ENCODE measurements at regions not wholly inside any gene's neighbourhood (a gene's known extent, or its start where the extent isn't known, plus 50 kb on each side); places are given as distances from the start of the nearest gene placed in this dataset.
"Not testable (repeated sequence)": the region's sequence is repeated elsewhere in the genome, so short reads cannot be mapped to it uniquely, and the experiment has no call there.

DNA sequence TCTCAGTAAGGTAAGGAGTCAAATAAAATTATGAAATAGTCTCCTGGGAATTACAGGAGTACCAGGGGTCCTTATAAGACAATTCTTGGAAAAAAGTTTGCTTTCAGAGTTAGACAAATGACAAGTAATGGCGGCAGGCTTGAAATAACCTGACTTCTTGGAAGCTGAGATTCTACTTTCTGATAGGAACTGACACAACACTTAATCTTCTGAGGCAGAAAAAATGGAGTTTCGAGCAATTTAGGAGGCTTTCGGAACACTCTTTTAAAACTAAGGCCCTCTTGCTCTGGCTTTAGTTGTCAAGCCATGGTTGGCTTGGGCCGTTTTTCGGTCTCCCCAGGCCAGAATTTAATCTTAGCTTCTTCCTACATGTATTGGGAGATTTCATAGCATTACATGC, 260.0 kb downstream of the GATA3 start:
- Histone ChIP-seq H4K20me1 (ENCODE audit: insufficient read depth) (no peaks in the 10 kb centered on the region), H3K4me1 (replicated peaks; ENCODE audit: insufficient read depth) (no peaks in the 10 kb centered on the region), H3K9me3 (ENCODE audit: insufficient read depth, low read depth) (no peaks in the 10 kb centered on the region), H3K27ac (no peak overlapping the region), H3K4me2 (no peak overlapping the region), H3K27me3 (ENCODE audit: insufficient read depth, low read depth) (no peaks in the 10 kb centered on the region), H3K36me3 (ENCODE audit: low read depth) (no peaks in the 10 kb centered on the region), H3F3A (ENCODE audit: insufficient read depth, low read depth) (no peaks in the 10 kb centered on the region), H3K79me2 (ENCODE audit: low read depth) (no peaks in the 10 kb centered on the region), H3K4me3 (no peak overlapping the region), H2AFZ (no peak overlapping the region), H3K9me2 (ENCODE audit: insufficient read depth) (no peaks in the 10 kb centered on the region)
- ChIA-PET CTCF (interaction anchor here (0.6 kb wide), 1 partner anchor 147 kb away, joined by 3 read pairs; no protein-coding TSS in a partner anchor), POLR2A (ENCODE audit: unreplicated experiment) (no interaction called here)
- intact Hi-C loops (cut with micrococcal nuclease; ENCODE audit: unreplicated experiment): no loop called here
- DNase-seq: no peak
- BruUV-seq (replicated peaks): no TSS peak
- TF ChIP-seq EZH2 (IDR thresholded peaks at IDR 0.05; ENCODE audit: low read depth): no peak
- TF ChIP-seq, protein P1, sequence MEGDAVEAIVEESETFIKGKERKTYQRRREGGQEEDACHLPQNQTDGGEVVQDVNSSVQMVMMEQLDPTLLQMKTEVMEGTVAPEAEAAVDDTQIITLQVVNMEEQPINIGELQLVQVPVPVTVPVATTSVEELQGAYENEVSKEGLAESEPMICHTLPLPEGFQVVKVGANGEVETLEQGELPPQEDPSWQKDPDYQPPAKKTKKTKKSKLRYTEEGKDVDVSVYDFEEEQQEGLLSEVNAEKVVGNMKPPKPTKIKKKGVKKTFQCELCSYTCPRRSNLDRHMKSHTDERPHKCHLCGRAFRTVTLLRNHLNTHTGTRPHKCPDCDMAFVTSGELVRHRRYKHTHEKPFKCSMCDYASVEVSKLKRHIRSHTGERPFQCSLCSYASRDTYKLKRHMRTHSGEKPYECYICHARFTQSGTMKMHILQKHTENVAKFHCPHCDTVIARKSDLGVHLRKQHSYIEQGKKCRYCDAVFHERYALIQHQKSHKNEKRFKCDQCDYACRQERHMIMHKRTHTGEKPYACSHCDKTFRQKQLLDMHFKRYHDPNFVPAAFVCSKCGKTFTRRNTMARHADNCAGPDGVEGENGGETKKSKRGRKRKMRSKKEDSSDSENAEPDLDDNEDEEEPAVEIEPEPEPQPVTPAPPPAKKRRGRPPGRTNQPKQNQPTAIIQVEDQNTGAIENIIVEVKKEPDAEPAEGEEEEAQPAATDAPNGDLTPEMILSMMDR (conservative IDR thresholded peaks at IDR 0.05): no peak

DNA sequence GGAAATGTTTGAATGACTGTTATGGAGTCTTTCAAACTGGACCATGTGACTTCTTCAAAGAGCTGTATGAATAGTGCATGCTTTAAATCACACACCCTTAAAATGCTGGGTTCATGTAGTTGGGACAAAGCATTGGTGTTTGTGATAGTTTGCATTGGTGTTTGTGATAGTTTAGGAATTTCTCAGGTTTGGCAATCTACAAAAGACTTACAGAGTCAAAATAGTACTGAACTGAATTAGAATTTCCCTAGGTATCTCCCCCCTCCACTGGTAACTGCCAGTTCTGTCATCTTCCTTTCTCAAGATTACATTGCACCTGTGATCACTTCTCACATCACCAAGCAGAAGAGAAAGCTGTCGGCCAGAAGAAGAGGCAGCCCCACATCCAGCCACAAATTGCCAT, 261.1 kb downstream of the GATA3 start:
- Histone ChIP-seq H3K4me1 (replicated peaks; ENCODE audit: insufficient read depth) (no peaks in the 10 kb centered on the region), H3K4me2 (no peak overlapping the region), H3K27me3 (ENCODE audit: insufficient read depth, low read depth) (no peaks in the 10 kb centered on the region), H2AFZ (no peak overlapping the region), H3K36me3 (ENCODE audit: low read depth) (no peaks in the 10 kb centered on the region), H3F3A (ENCODE audit: insufficient read depth, low read depth) (no peaks in the 10 kb centered on the region), H4K20me1 (ENCODE audit: insufficient read depth) (no peaks in the 10 kb centered on the region), H3K4me3 (no peak overlapping the region), H3K9me3 (ENCODE audit: insufficient read depth, low read depth) (no peaks in the 10 kb centered on the region), H3K79me2 (ENCODE audit: low read depth) (no peaks in the 10 kb centered on the region), H3K9me2 (ENCODE audit: insufficient read depth) (no peaks in the 10 kb centered on the region), H3K27ac (no peak overlapping the region)
- ChIA-PET CTCF (no interaction called here), POLR2A (ENCODE audit: unreplicated experiment) (no interaction called here)
- no TSS peak for BruUV-seq (replicated peaks)
- TF ChIP-seq, protein P1 (conservative IDR thresholded peaks at IDR 0.05): no peak
- no peak for TF ChIP-seq EZH2 (IDR thresholded peaks at IDR 0.05; ENCODE audit: low read depth)
- DNase-seq: no peak
- intact Hi-C loops (cut with micrococcal nuclease; ENCODE audit: unreplicated experiment): no loop called here

DNA sequence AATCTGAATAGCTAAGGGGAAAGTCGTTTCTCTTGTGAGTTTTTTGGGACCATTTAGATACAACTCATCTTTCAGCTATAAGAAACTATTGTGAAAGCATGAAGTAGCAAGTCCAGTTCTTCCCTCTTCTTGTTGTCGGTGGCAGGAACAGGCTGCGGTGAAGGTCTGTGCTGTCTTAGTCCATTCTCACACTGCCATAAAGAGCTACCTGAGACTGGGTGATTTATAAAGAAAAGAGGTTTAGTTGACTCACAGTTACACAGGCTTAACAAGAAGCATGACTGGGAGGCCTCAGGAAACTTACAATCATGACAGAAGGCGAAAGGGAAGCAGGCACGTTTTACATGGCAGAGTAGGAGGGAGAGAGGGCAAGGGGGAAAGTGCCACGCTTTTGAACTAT, 261.8 kb downstream of the GATA3 start:
- no TSS peak for BruUV-seq (replicated peaks)
- Histone ChIP-seq H3K4me1 (replicated peaks; ENCODE audit: insufficient read depth) (no peaks in the 10 kb centered on the region), H2AFZ (no peak overlapping the region), H3K9me3 (ENCODE audit: insufficient read depth, low read depth) (no peaks in the 10 kb centered on the region), H3K4me2 (no peak overlapping the region), H3K4me3 (no peak overlapping the region), H3K27me3 (ENCODE audit: insufficient read depth, low read depth) (no peaks in the 10 kb centered on the region), H3K79me2 (ENCODE audit: low read depth) (no peaks in the 10 kb centered on the region), H3F3A (ENCODE audit: insufficient read depth, low read depth) (no peaks in the 10 kb centered on the region), H3K27ac (no peak overlapping the region), H3K36me3 (ENCODE audit: low read depth) (no peaks in the 10 kb centered on the region), H3K9me2 (ENCODE audit: insufficient read depth) (no peaks in the 10 kb centered on the region), H4K20me1 (ENCODE audit: insufficient read depth) (no peaks in the 10 kb centered on the region)
- CTCF ChIA-PET: no interaction called here
- TF ChIP-seq EZH2 (IDR thresholded peaks at IDR 0.05; ENCODE audit: low read depth): no peak
- TF ChIP-seq, protein P1 (conservative IDR thresholded peaks at IDR 0.05): no peak
- POLR2A ChIA-PET (ENCODE audit: unreplicated experiment): no interaction called here
- intact Hi-C loops (cut with micrococcal nuclease; ENCODE audit: unreplicated experiment): no loop called here
- no peak for DNase-seq

DNA sequence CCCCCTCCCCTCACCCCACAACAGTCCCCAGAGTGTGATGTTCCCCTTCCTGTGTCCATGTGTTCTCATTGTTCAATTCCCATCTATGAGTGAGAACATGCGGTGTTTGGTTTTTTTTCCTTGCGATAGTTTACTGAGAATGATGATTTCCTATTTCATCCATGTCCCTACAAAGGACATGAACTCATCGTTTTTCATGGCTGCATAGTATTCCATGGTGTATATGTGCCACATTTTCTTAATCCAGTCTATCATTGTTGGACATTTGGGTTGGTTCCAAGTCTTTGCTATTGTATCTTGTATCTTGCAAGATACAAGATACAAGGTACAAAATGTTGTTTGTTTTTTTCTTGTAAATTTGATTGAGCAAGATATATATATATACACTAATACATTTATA, 263.9 kb downstream of the GATA3 start:
- H3K27ac ChIP-seq; H3K9me3 ChIP-seq (ENCODE audit: insufficient read depth, low read depth); H3K79me2 ChIP-seq (ENCODE audit: low read depth); H3K36me3 ChIP-seq (ENCODE audit: low read depth); intact Hi-C loops (cut with micrococcal nuclease; ENCODE audit: unreplicated experiment); H2AFZ ChIP-seq; POLR2A ChIA-PET (ENCODE audit: unreplicated experiment); DNase-seq; H3K9me2 ChIP-seq (ENCODE audit: insufficient read depth); CTCF ChIA-PET; H3K4me1 ChIP-seq (replicated peaks; ENCODE audit: insufficient read depth); H3K4me3 ChIP-seq; H3K4me2 ChIP-seq; H4K20me1 ChIP-seq (ENCODE audit: insufficient read depth); H3K27me3 ChIP-seq (ENCODE audit: insufficient read depth, low read depth); BruUV-seq (replicated peaks); H3F3A ChIP-seq (ENCODE audit: insufficient read depth, low read depth): not testable (repeated sequence)
